Astrocyte of the cerebellum (primary cell): ENCODE measurements at regions not wholly inside any gene's neighbourhood (a gene's known extent, or its start where the extent isn't known, plus 50 kb on each side); places are given as distances from the start of the nearest gene placed in this dataset.

Experiments used
- DNase-seq: peaks from one replicate; pipeline ENCODE4 v3.0.0-alpha.2; 2011; ENCODE audit warnings: low read depth
- H3K4me3 ChIP-seq: 2 replicates; pipeline ENCODE4 v1.5.1; 2011; ENCODE audit warnings: mild to moderate bottlenecking, low read depth, low read length, moderate library complexity
- CTCF ChIP-seq: IDR thresholded peaks from 2 replicates; pipeline ENCODE4 v1.5.1; 2012; ENCODE audit warnings: low read length, low read depth, moderate library complexity, mild to moderate bottlenecking; ENCODE audit errors: missing control alignments
- in situ Hi-C: cut with HindIII; loops from 2 replicates; pipeline ENCODE4 v1.10.0; 2017; ENCODE audit warnings: low sequenced_read_pairs

- no peak for TF ChIP-seq CTCF
- no peak for DNase-seq
- no peak overlapping the region for H3K4me3 ChIP-seq
- in situ Hi-C loops: loop anchor here (5.0 kb wide), 1 partner anchor 36 kb away; no protein-coding TSS in a partner anchor
These were observed 156.2 kb downstream of the EDN1 start for GRCh38 chr6:12446394-12446793.

GRCh38 chr6:12449447-12449846 lies 159.3 kb downstream of the EDN1 start:
- in situ Hi-C loops: loop anchor here (5.0 kb wide), 1 partner anchor 33 kb away; no protein-coding TSS in a partner anchor
- no peak overlapping the region for H3K4me3 ChIP-seq
- no peak for TF ChIP-seq CTCF
- DNase-seq: no peak

- H3K4me3 ChIP-seq: no peak overlapping the region
- no peak for TF ChIP-seq CTCF
- no peak for DNase-seq
- in situ Hi-C loops: no loop called here
These were observed 160.3 kb downstream of the EDN1 start for GRCh38 chr6:12450467-12450866.

GRCh38 chr6:12456343-12456742 lies 166.2 kb downstream of the EDN1 start:
- no peak for TF ChIP-seq CTCF
- H3K4me3 ChIP-seq: no peak overlapping the region
- no peak for DNase-seq
- in situ Hi-C loops: no loop called here

GRCh38 chr6:12457094-12457493 lies 166.9 kb downstream of the EDN1 start:
- in situ Hi-C loops: no loop called here
- H3K4me3 ChIP-seq: no peak overlapping the region
- TF ChIP-seq CTCF: no peak
- DNase-seq: no peak

- no peak overlapping the region for H3K4me3 ChIP-seq
- TF ChIP-seq CTCF: no peak
- DNase-seq: no peak
- in situ Hi-C loops: no loop called here
These were observed 168.4 kb downstream of the EDN1 start for GRCh38 chr6:12458558-12458957.
